ENCODE measurements at regions not wholly inside any gene's neighbourhood (a gene's known extent, or its start where the extent isn't known, plus 50 kb on each side); places are given as distances from the start of the nearest gene placed in this dataset.
"Not testable (repeated sequence)": the region's sequence is repeated elsewhere in the genome, so short reads cannot be mapped to it uniquely, and the experiment has no call there.

DNA sequence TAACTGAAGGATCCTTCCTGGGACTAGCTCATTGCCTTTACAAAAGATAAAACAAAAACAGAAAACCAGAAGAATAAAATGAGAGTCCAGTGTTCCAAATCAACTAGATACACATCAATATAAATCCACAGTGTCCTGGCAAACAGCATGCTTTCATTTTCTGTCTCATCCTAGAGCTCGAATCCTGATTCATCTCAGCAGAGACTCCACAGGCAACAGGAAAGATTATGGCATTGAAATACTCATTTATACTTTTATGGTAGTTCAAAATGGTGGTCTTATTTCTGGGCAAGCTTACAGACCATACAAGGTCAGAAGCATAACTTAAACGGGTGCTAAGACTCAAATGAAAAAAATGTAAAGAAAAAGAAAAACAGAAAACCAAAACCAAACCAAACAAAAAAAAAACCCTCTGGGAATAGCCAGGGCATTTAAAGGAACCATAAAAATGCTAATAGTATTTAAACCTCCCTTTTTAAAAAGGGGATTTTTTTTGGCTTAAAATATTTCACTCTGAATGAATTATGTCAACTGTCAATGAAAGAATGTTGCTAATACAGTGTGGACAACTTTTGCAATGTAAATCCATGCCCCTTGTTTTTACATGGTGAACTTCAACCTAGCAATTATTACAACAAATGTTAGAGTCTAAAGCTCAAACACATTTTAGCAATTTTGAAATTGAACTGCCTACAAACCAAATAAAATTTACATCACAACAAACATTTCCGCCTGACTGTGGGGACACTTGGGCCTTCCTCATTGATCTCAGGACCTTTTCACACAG lies 57.9 kb downstream of the GPR101 start:
- DNase-seq: no peak

GRCh38 chrX:136967966-136968365 lies 65.8 kb downstream of the GPR101 start:
- DNase-seq: no peak

- no peak for DNase-seq
Measured at GRCh38 chrX:136963973-136964372, 69.8 kb downstream of the GPR101 start.

DNA sequence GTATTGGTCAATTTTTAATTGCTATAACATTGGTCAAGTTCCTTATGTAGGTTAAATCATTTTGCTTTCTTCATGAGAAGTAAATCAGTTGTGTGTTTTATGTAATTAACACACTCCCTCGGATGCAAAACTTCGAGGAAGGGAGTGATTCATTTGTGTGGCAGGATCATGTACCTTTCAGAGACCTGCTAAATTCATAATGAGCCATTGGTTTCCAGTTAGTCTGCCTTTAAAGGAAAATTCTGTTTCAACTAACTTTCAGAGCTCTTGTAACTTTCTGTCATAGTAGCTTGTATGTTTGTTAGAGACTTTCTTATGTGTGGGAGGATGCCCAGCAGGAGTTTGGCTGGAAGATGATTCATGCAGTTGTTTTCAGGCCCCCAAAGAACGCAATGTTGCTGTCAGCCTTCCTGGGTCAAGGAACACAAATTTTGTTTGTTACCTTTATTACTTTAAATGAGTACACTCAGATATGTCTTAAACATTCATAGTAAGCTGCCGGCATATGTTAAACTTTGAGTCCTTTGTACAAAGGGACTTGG lies 72.1 kb downstream of the GPR101 start:
- no peak for DNase-seq

DNA sequence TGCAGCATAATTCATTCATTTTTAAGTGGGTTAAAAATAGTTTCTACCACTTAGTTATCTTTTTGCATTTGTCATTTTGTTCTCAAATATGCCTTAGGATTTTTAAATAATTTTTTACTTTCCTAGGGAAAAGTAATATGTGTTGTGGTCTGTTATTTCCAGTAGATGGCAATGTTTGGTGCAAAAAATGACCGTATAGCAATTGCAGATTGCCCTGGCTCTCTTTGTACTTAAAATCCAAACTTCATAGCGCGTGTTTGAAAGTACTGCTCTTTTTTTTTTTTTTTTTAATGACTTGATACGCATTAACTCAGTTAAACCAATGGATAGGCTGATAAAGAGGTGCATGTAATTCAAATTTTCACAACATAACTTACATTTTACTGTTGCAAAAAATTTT lies 74.4 kb upstream of the RBMX start:
- no peak for DNase-seq

- peak; percentile 50 for DNase-seq
Measured at GRCh38 chrX:136953867-136954787, 73.6 kb upstream of the RBMX start.

DNA sequence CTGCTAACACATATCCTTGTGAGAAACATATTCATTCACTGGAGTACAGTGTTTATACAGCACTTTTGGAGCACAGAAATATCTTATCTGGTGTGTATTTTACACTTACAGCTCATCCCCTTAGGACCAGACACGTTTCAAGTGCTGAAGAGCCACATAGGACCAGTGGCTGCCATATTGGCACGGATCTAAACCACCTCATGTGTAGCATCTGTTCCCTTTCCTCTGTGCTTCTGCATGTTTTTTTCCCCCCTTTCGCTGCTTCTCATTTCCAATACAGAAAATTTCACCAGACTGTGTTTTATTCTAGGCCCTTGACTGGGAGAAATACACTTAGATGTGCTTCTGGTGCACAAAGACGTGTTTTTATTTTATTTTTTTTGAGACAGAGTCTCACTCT lies 69.7 kb upstream of the RBMX start:
- no peak for DNase-seq

DNA sequence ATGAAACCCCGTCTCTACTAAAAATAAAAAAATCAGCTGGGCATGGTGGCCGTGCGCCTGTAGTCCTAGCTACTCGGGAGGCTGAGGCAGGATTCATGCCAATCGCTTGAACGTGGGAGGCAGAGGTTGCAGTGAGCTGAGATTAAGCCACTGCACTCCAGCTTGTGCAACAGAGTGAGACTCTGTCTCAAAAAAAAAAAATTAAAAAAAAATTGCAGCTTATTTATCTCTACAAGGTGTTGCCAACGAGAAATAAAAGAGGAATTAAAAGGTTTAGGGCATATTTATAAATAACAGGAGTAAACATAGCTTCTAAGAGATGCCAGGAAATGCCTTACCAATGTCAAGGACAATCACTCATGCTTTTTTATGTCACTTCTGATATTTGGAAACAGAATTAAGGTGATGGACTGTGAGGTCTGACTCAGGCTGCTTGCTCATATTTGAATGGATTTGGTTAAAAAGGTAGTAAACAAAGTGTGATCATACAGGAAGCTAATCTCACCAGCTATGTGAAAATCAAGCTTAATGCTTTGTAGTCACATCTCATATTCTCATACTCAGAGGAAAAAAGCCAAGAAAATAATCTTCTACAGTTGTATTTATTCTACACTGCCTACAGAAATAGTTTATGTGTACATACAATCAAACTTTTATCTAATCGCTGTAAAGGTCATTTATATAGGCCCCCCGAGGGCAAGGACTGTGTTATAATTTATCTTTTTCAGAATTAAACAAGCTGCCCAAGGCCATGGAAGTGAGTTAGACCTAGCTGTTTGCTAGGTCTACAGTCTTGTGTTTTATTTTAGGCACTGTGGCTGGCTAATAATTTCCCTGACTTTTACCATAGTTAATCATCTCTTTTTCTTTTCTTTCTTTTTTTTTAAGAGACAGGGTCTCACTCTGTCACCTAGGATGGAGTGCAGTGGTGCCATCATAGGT lies 61.1 kb upstream of the RBMX start:
- DNase-seq: no peak

- DNase-seq: no peak
Measured at GRCh38 chrX:136936183-136936549, 55.6 kb upstream of the RBMX start.

DNA sequence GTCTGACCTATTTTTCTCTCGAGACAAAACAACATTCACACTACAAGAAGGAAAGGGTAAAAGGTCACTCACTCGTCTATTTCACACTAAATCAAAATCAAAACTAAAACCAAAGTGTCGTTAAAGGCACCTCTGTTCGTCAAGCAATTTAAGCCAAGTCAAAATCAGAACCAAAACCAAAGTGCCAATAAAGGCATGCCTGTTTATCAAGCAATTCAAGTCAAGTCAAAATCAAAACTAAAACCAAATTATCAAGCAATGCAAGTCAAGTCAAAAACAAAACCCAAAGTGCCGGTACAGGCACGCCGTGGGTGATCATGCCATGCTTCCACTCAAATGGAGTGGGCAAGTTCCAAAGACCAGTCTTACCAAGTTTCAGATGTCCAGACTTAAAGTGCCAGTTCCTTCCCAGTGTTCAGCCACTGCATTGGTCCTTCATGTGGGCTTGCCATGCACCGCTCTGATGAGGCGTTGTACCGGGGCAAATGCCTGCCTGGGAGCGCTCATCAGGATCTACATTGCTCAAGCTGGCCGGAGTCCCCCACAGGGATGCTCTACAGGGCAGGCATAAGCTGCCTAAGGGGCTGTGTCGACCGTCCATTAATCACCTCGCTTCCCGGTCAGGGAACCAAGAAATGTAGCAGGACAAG lies 55.1 kb upstream of the RBMX start:
- DNase-seq: not testable (repeated sequence)

DNA sequence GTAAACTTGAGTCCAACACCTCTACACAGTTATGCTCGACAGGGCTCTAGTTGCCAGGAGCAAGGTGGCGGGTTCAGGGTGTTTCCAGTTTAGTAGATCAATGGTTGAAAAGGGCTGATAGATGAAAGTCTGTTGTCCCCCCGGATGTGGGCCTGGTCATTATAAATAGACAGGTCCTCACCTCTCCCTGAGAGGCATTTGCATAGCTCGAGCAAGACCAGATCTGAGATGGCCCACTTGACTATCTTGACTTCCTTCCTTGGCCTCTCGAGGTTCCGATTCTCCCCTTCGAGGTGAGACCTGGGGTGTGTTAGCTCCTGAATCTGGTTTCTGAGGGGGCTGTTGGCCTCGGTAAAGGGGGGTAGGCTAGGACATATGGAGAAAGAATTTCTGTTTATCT lies 54.1 kb upstream of the RBMX start:
- DNase-seq: not testable (repeated sequence)

DNA sequence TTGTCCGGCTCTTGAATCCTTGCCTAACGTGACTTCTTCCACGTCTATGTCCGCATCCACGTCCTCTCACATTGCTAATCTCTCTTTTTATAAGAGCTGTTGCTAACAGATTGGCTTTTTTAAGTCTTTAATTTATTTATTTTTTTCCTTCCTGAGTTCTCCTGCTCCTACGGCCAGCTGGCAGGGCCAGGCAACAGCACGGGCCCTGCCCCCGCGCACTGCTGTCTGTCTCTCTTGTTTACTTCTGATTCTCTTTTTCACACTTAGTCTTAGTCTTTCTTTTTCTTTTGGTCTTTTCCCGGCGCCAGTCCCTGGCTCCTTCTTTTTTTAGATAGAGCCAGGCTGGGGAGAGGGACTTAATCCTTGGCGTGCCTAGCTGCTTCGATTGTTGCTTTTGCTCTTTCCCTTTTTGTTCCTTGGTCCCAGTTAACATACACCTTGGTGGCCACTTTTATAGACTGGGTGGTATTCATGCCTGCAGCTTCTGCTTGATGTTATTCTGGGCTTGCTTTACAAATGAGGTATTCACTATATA lies 53.2 kb upstream of the RBMX start:
- DNase-seq: peak; percentile 3

- DNase-seq: no peak
Measured at GRCh38 chrX:136931661-136932060, 51.1 kb upstream of the RBMX start.
